Stimulated activated naive B cell treated with anti-CD40 and anti-IgM and Interleukin-4, amounts not matched to agents 10 μg/mL and 1 μg/mL and 100 μg/mL, for 72 hours (primary cell): ENCODE measurements at regions not wholly inside any gene's neighbourhood (a gene's known extent, or its start where the extent isn't known, plus 50 kb on each side); places are given as distances from the start of the nearest gene placed in this dataset.

Experiments used
- ATAC-seq, 2 donors: fragments of 150-1000 bp; cut with Tn5 transposase; replicated peaks; 2 replicates each; pipeline ENCODE4 v1.10.0; 2021; ENCODE audit warnings: moderate library complexity in 1 of 2
- DNase-seq: peaks from one replicate; pipeline ENCODE4 v3.0.0; 2021
- H3K27ac Mint-ChIP-seq: one replicate; pipeline ENCODE4 v1.8.0; 2022; ENCODE audit warnings: mild to moderate bottlenecking, mixed read lengths
- H3K27me3 Mint-ChIP-seq, 2 donors: one replicate each; pipeline ENCODE4 v1.8.0; 2022; ENCODE audit warnings: mixed read lengths in 2 of 2
- H3K36me3 Mint-ChIP-seq, 2 donors: one replicate each; pipeline ENCODE4 v1.8.0; 2022; ENCODE audit warnings: mixed read lengths in 2 of 2, mild to moderate bottlenecking in 1 of 2
- H3K4me1 Mint-ChIP-seq, 2 donors: one replicate each; pipeline ENCODE4 v1.8.0; 2022; ENCODE audit warnings: mixed read lengths in 2 of 2, mild to moderate bottlenecking in 1 of 2
- H3K4me3 Mint-ChIP-seq, 2 donors: one replicate each; pipeline ENCODE4 v1.8.0; 2022; ENCODE audit warnings: mild to moderate bottlenecking in 2 of 2, mixed read lengths in 2 of 2, moderate library complexity in 1 of 2
- H3K9me3 Mint-ChIP-seq, 2 donors: one replicate each; pipeline ENCODE4 v1.8.0; 2022; ENCODE audit warnings: mixed read lengths in 2 of 2, mild to moderate bottlenecking in 1 of 2

GRCh38 chr2:101622210-101623030 is 75.1 kb upstream of the MAP4K4 start:
- Mint-ChIP-seq H3K4me1 (peaks cover 56 to 96% of the 10 kb centered on the region in 2 donors), H3K36me3 (peaks cover under 1 to 1% of the 10 kb centered on the region in 2 donors), H3K9me3 (peaks cover 0 to under 1% of the 10 kb centered on the region in 2 donors), H3K27ac (peak overlapping the region; percentile 96), H3K4me3 (peak overlapping the region; percentile 65 to 66), H3K27me3 (no peaks in the 10 kb centered on the region)
- DNase-seq, result peak; percentile 58
- peak; percentile 80 to 83 for ATAC-seq

GRCh38 chr2:101619191-101619591 is 78.3 kb upstream of the MAP4K4 start:
- ATAC-seq (no peak), DNase-seq (no peak)
- Mint-ChIP-seq H3K4me1 (peaks cover 49 to 79% of the 10 kb centered on the region in 2 donors), H3K27ac (peak overlapping the region; percentile 56), H3K27me3 (no peaks in the 10 kb centered on the region), H3K36me3 (no peaks in the 10 kb centered on the region), H3K9me3 (no peaks in the 10 kb centered on the region), H3K4me3 (peak overlapping the region; percentile 43 to 55)

GRCh38 chr2:101617796-101618195 is 79.7 kb upstream of the MAP4K4 start:
- H3K4me3 Mint-ChIP-seq, result no peak overlapping the region
- no peak overlapping the region for H3K27ac Mint-ChIP-seq
- DNase-seq (no peak), ATAC-seq (no peak)
- no peaks in the 10 kb centered on the region for H3K36me3 Mint-ChIP-seq
- peaks cover 38 to 65% of the 10 kb centered on the region in 2 donors for H3K4me1 Mint-ChIP-seq
- H3K9me3 Mint-ChIP-seq, result no peaks in the 10 kb centered on the region
- no peaks in the 10 kb centered on the region for H3K27me3 Mint-ChIP-seq

- Mint-ChIP-seq H3K4me3 (no peak overlapping the region), H3K9me3 (no peaks in the 10 kb centered on the region), H3K36me3 (no peaks in the 10 kb centered on the region), H3K27ac (peak overlapping the region; percentile 22), H3K27me3 (no peaks in the 10 kb centered on the region), H3K4me1 (peaks cover 32 to 59% of the 10 kb centered on the region in 2 donors)
- ATAC-seq (peak in 1 of 2 donors; percentile 46), DNase-seq (no peak)
These were observed 80.3 kb upstream of the MAP4K4 start for GRCh38 chr2:101617188-101617587.

- H3K4me3 Mint-ChIP-seq, result no peak overlapping the region
- peaks cover 23 to 50% of the 10 kb centered on the region in 2 donors for H3K4me1 Mint-ChIP-seq
- no peak overlapping the region for H3K27ac Mint-ChIP-seq
- ATAC-seq, result no peak
- no peaks in the 10 kb centered on the region for H3K36me3 Mint-ChIP-seq
- no peaks in the 10 kb centered on the region for H3K9me3 Mint-ChIP-seq
- DNase-seq, result no peak
- no peaks in the 10 kb centered on the region for H3K27me3 Mint-ChIP-seq
These were observed 83.3 kb upstream of the MAP4K4 start for GRCh38 chr2:101614127-101614759.

GRCh38 chr2:101613056-101613704 is 84.3 kb upstream of the MAP4K4 start:
- H3K36me3 Mint-ChIP-seq, result no peaks in the 10 kb centered on the region
- no peak overlapping the region for H3K27ac Mint-ChIP-seq
- H3K4me1 Mint-ChIP-seq, result peaks cover 20 to 47% of the 10 kb centered on the region in 2 donors
- H3K9me3 Mint-ChIP-seq, result no peaks in the 10 kb centered on the region
- no peak overlapping the region for H3K4me3 Mint-ChIP-seq
- no peaks in the 10 kb centered on the region for H3K27me3 Mint-ChIP-seq
- DNase-seq (no peak), ATAC-seq (no peak)

- no peak overlapping the region for H3K4me3 Mint-ChIP-seq
- ATAC-seq (no peak), DNase-seq (no peak)
- no peaks in the 10 kb centered on the region for H3K9me3 Mint-ChIP-seq
- peaks cover 16 to 35% of the 10 kb centered on the region in 2 donors for H3K4me1 Mint-ChIP-seq
- no peaks in the 10 kb centered on the region for H3K36me3 Mint-ChIP-seq
- no peaks in the 10 kb centered on the region for H3K27me3 Mint-ChIP-seq
- no peak overlapping the region for H3K27ac Mint-ChIP-seq
These were observed 85.5 kb upstream of the MAP4K4 start for GRCh38 chr2:101612019-101612418.

- H3K4me1 Mint-ChIP-seq, result peaks cover 15 to 35% of the 10 kb centered on the region in 2 donors
- H3K36me3 Mint-ChIP-seq, result peaks cover 0 to 3% of the 10 kb centered on the region in 2 donors
- H3K27ac Mint-ChIP-seq, result no peak overlapping the region
- H3K27me3 Mint-ChIP-seq, result no peaks in the 10 kb centered on the region
- H3K4me3 Mint-ChIP-seq, result no peak overlapping the region
- no peak for DNase-seq
- peak; percentile 76 to 87 for ATAC-seq
- peaks cover 5 to 7% of the 10 kb centered on the region in 2 donors for H3K9me3 Mint-ChIP-seq
These were observed 86.7 kb upstream of the MAP4K4 start for GRCh38 chr2:101610750-101611315.

GRCh38 chr2:101609433-101609832 is 88.1 kb upstream of the MAP4K4 start:
- Mint-ChIP-seq H3K36me3 (peaks cover 0 to 3% of the 10 kb centered on the region in 2 donors), H3K27ac (no peak overlapping the region), H3K4me1 (peaks cover 14 to 31% of the 10 kb centered on the region in 2 donors), H3K4me3 (no peak overlapping the region), H3K9me3 (peaks cover 5 to 9% of the 10 kb centered on the region in 2 donors), H3K27me3 (peaks cover 0 to 4% of the 10 kb centered on the region in 2 donors)
- DNase-seq (no peak), ATAC-seq (no peak)

GRCh38 chr2:101608408-101609310 is 88.8 kb upstream of the MAP4K4 start:
- peaks cover 0 to 7% of the 10 kb centered on the region in 2 donors for H3K27me3 Mint-ChIP-seq
- H3K4me3 Mint-ChIP-seq, result no peak overlapping the region
- H3K27ac Mint-ChIP-seq, result no peak overlapping the region
- DNase-seq, result no peak
- H3K9me3 Mint-ChIP-seq, result peaks cover 5 to 9% of the 10 kb centered on the region in 2 donors
- H3K4me1 Mint-ChIP-seq, result peaks cover 12 to 28% of the 10 kb centered on the region in 2 donors
- H3K36me3 Mint-ChIP-seq, result peaks cover 0 to 3% of the 10 kb centered on the region in 2 donors
- no peak for ATAC-seq

- H3K36me3 Mint-ChIP-seq, result no peaks in the 10 kb centered on the region
- ATAC-seq (no peak), DNase-seq (no peak)
- no peaks in the 10 kb centered on the region for H3K9me3 Mint-ChIP-seq
- H3K27me3 Mint-ChIP-seq, result no peaks in the 10 kb centered on the region
- H3K4me3 Mint-ChIP-seq, result no peak overlapping the region
- H3K27ac Mint-ChIP-seq, result no peak overlapping the region
- H3K4me1 Mint-ChIP-seq, result no peaks in the 10 kb centered on the region
These were observed 100.1 kb upstream of the MAP4K4 start for GRCh38 chr2:101597347-101597944.

GRCh38 chr2:101596333-101596732 is 101.2 kb upstream of the MAP4K4 start:
- Mint-ChIP-seq H3K36me3 (no peaks in the 10 kb centered on the region), H3K9me3 (no peaks in the 10 kb centered on the region), H3K4me1 (no peaks in the 10 kb centered on the region), H3K27me3 (no peaks in the 10 kb centered on the region), H3K4me3 (no peak overlapping the region), H3K27ac (no peak overlapping the region)
- no peak for ATAC-seq
- no peak for DNase-seq

GRCh38 chr2:101587251-101587650 is 110.3 kb upstream of the MAP4K4 start:
- no peak for ATAC-seq
- no peak overlapping the region for H3K27ac Mint-ChIP-seq
- H3K27me3 Mint-ChIP-seq, result peaks cover 0 to 9% of the 10 kb centered on the region in 2 donors
- no peak for DNase-seq
- peaks cover 9 to 10% of the 10 kb centered on the region in 2 donors for H3K9me3 Mint-ChIP-seq
- H3K36me3 Mint-ChIP-seq, result peaks cover 6 to 11% of the 10 kb centered on the region in 2 donors
- H3K4me1 Mint-ChIP-seq, result no peaks in the 10 kb centered on the region
- no peak overlapping the region for H3K4me3 Mint-ChIP-seq
